H1 (cell line): ENCODE measurements at regions not wholly inside any gene's neighbourhood (a gene's known extent, or its start where the extent isn't known, plus 50 kb on each side); places are given as distances from the start of the nearest gene placed in this dataset.

Source experiments
- POLR2A ChIP-seq, 2 experiments: IDR thresholded peaks; 1 replicate in 1 of 2; 2 replicates in 1 of 2; pipeline ENCODE4 v1.6.1; 2011; ENCODE audit warnings: low read depth in 2 of 2, low read length in 2 of 2, mild to moderate bottlenecking in 2 of 2; ENCODE audit errors: control extremely low read depth in 1 of 2
- POLR2AphosphoS5 ChIP-seq: IDR thresholded peaks from 2 replicates; pipeline ENCODE4 v1.6.1; 2011; ENCODE audit warnings: low read depth, low read length
- SRF ChIP-seq: IDR thresholded peaks from 2 replicates; pipeline ENCODE4 v1.6.1; 2011; ENCODE audit warnings: mild to moderate bottlenecking, low read depth, low read length, moderate library complexity
- TF ChIP-seq, protein P1 (sequence below): IDR thresholded peaks from 2 replicates; pipeline ENCODE4 v1.6.1; 2012; ENCODE audit warnings: inconsistent platforms
- TF ChIP-seq, protein P2 (sequence below), 3 experiments: IDR thresholded peaks; 1 replicate in 2 of 3; 2 replicates in 1 of 3; pipeline versions ENCODE4 v1.5.1 to v1.6.1; 2011; ENCODE audit warnings: low read length in 3 of 3, mild to moderate bottlenecking in 3 of 3, inconsistent platforms in 2 of 3, low read depth in 1 of 3, moderate library complexity in 1 of 3; ENCODE audit not compliant: insufficient read depth in 1 of 3; ENCODE audit errors: control extremely low read depth in 1 of 3

DNA sequence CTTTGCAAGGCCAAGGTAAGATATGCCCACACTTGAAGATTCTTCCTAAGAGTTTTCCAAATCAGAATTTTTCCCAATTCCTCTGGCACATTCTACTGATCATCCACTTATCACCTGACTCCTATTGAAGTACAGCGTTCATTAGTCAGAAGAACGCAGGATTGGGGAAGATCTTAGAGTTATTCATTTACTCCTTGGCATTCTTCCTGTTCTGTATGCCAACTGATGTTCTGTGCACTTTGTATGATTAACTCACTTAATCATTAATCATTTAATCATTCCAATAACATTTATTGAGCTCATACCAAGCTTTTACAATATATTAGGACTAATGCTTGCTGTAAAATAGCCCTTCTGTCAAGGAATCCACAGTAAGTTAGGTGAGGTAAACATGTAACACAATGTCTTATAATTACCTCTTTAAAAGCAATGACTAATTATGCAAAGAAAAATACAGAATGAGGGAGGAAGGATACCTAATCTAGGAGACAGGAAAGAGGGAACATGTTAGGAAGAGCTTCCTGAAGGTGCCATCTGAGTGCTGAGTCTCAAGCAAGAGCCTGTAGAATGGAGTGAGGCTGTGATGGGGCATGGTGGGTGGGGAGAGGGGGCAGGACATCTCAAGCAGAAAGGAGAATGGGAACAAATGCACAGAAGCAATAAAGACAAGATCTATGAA lies 71.1 kb upstream of the DPT start:
- TF ChIP-seq, protein P1, sequence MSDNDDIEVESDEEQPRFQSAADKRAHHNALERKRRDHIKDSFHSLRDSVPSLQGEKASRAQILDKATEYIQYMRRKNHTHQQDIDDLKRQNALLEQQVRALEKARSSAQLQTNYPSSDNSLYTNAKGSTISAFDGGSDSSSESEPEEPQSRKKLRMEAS, result no peak
- TF ChIP-seq, protein P2, sequence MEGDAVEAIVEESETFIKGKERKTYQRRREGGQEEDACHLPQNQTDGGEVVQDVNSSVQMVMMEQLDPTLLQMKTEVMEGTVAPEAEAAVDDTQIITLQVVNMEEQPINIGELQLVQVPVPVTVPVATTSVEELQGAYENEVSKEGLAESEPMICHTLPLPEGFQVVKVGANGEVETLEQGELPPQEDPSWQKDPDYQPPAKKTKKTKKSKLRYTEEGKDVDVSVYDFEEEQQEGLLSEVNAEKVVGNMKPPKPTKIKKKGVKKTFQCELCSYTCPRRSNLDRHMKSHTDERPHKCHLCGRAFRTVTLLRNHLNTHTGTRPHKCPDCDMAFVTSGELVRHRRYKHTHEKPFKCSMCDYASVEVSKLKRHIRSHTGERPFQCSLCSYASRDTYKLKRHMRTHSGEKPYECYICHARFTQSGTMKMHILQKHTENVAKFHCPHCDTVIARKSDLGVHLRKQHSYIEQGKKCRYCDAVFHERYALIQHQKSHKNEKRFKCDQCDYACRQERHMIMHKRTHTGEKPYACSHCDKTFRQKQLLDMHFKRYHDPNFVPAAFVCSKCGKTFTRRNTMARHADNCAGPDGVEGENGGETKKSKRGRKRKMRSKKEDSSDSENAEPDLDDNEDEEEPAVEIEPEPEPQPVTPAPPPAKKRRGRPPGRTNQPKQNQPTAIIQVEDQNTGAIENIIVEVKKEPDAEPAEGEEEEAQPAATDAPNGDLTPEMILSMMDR (IDR thresholded peaks at IDR 0.05; ENCODE audit: control extremely low read depth in 1 of 3, insufficient read depth in 1 of 3, low read depth in 1 of 3, low read length in 3 of 3), result no peak
- TF ChIP-seq POLR2AphosphoS5 (no peak), SRF (no peak), POLR2A (IDR thresholded peaks at IDR 0.05; ENCODE audit: control extremely low read depth in 1 of 2, low read depth in 2 of 2, low read length in 2 of 2) (no peak)
